ENCODE measurements at regions not wholly inside any gene's neighbourhood (a gene's known extent, or its start where the extent isn't known, plus 50 kb on each side); places are given as distances from the start of the nearest gene placed in this dataset.
"Not testable (repeated sequence)": the region's sequence is repeated elsewhere in the genome, so short reads cannot be mapped to it uniquely, and the experiment has no call there.

- not testable (repeated sequence) for DNase-seq (ENCODE audit: low spot score)
These were observed 173.4 kb upstream of the PLGLB2 start for GRCh38 chr2:87574193-87575119.

GRCh38 chr2:87575138-87575537 lies 172.7 kb upstream of the PLGLB2 start:
- not testable (repeated sequence) for DNase-seq (ENCODE audit: low spot score)

- not testable (repeated sequence) for DNase-seq (ENCODE audit: low spot score)
These were observed 170.5 kb upstream of the PLGLB2 start for GRCh38 chr2:87577358-87577757.

- DNase-seq (ENCODE audit: low spot score): not testable (repeated sequence)
These were observed 165.7 kb upstream of the PLGLB2 start for GRCh38 chr2:87582152-87582551.

GRCh38 chr2:87582579-87582978 lies 165.3 kb upstream of the PLGLB2 start:
- DNase-seq (ENCODE audit: low spot score): not testable (repeated sequence)

- not testable (repeated sequence) for DNase-seq (ENCODE audit: low spot score)
These were observed 164.5 kb upstream of the PLGLB2 start for GRCh38 chr2:87583370-87583769.

GRCh38 chr2:87583803-87584202 lies 164.1 kb upstream of the PLGLB2 start:
- DNase-seq (ENCODE audit: low spot score): not testable (repeated sequence)

- DNase-seq (ENCODE audit: low spot score): not testable (repeated sequence)
These were observed 163.5 kb upstream of the PLGLB2 start for GRCh38 chr2:87584268-87584906.

- DNase-seq (ENCODE audit: low spot score): not testable (repeated sequence)
These were observed 160.0 kb upstream of the PLGLB2 start for GRCh38 chr2:87587934-87588333.

GRCh38 chr2:87592974-87593373 lies 154.9 kb upstream of the PLGLB2 start:
- not testable (repeated sequence) for DNase-seq (ENCODE audit: low spot score)

GRCh38 chr2:87593784-87594610 lies 153.9 kb upstream of the PLGLB2 start:
- DNase-seq (ENCODE audit: low spot score): not testable (repeated sequence)

GRCh38 chr2:87594611-87594992 lies 153.3 kb upstream of the PLGLB2 start:
- DNase-seq (ENCODE audit: low spot score): not testable (repeated sequence)

GRCh38 chr2:87595017-87595416 lies 152.9 kb upstream of the PLGLB2 start:
- not testable (repeated sequence) for DNase-seq (ENCODE audit: low spot score)

- DNase-seq (ENCODE audit: low spot score): not testable (repeated sequence)
These were observed 146.9 kb upstream of the PLGLB2 start for GRCh38 chr2:87600961-87601360.

- DNase-seq (ENCODE audit: low spot score): not testable (repeated sequence)
These were observed 145.8 kb upstream of the PLGLB2 start for GRCh38 chr2:87602118-87602517.

- DNase-seq (ENCODE audit: low spot score): not testable (repeated sequence)
These were observed 145.2 kb upstream of the PLGLB2 start for GRCh38 chr2:87602728-87603127.

- DNase-seq (ENCODE audit: low spot score): not testable (repeated sequence)
These were observed 144.2 kb upstream of the PLGLB2 start for GRCh38 chr2:87603418-87604278.

- DNase-seq (ENCODE audit: low spot score): not testable (repeated sequence)
These were observed 143.5 kb upstream of the PLGLB2 start for GRCh38 chr2:87604279-87604818.

GRCh38 chr2:87604980-87605379 lies 142.9 kb upstream of the PLGLB2 start:
- not testable (repeated sequence) for DNase-seq (ENCODE audit: low spot score)

- not testable (repeated sequence) for DNase-seq (ENCODE audit: low spot score)
These were observed 139.3 kb upstream of the PLGLB2 start for GRCh38 chr2:87608377-87609166.

All from D341Med (cell line).